HepG2 (cell line): ENCODE measurements at regions not wholly inside any gene's neighbourhood (a gene's known extent, or its start where the extent isn't known, plus 50 kb on each side); places are given as distances from the start of the nearest gene placed in this dataset.
"Not testable (repeated sequence)": the region's sequence is repeated elsewhere in the genome, so short reads cannot be mapped to it uniquely, and the experiment has no call there.

ENCODE experiments used
- ATAC-seq: fragments of 200-7000 bp; cut with Tn5 transposase; 3 replicates; pipeline ENCODE4 v1.9.1; 2020; ENCODE audit warnings: mild to moderate bottlenecking, moderate library complexity
- BruUV-seq: library from RNA; stranded (reverse); fragments of 400-500 nt; replicated peaks from 2 replicates; lab custom pipeline; 2021; lab: Mats Ljungman, UMichigan
- CTCF ChIA-PET: fragments of 300-600 bp; formaldehyde crosslinking; extraction: SDS; loops from one replicate; lab custom pipeline; 2021; ENCODE audit warnings: low total read pairs, inconsistent platforms, low intra/inter-chr PET ratio; lab: Yijun Ruan, JAX
- POLR2A ChIA-PET: fragments of 350-600 bp; sonication (Branson Sonifier 250); formaldehyde crosslinking; loops from one replicate; lab custom pipeline; 2020; ENCODE audit warnings: antibody characterized with exemption, inconsistent platforms; lab: Yijun Ruan, JAX
- DNase-seq: peaks from one replicate; pipeline ENCODE4 v3.0.0-alpha.2; 2015; ENCODE audit warnings: low spot score
- FAIRE-seq: peaks from 3 replicates; lab custom pipeline; 2011; peaks lifted over from hg19 to GRCh38; lab: Jason Lieb, UNC
- H2AFZ ChIP-seq: one replicate; pipeline ENCODE4 v1.6.1; 2011; ENCODE audit warnings: low read length, inconsistent platforms
- H3K27ac ChIP-seq: fragments of 300-600 bp; 3 replicates; pipeline ENCODE4 v1.8.0; 2011; ENCODE audit warnings: mixed run types, mild to moderate bottlenecking, mixed read lengths, low read length, inconsistent platforms; ENCODE audit not compliant: insufficient read depth; ENCODE audit errors: extremely low read length
- H3K27me3 ChIP-seq, 2 experiments: fragments of 200-600 bp in 1 of 2; 2 replicates in 1 of 2; 3 replicates in 1 of 2; pipeline versions ENCODE4 v1.6.0 to v1.8.0; 2011; ENCODE audit warnings: low read length in 2 of 2, mild to moderate bottlenecking in 2 of 2, moderate library complexity in 2 of 2, inconsistent platforms in 1 of 2; ENCODE audit not compliant: insufficient read depth in 2 of 2, control insufficient read depth in 1 of 2
- H3K36me3 ChIP-seq, 2 experiments: fragments of 200-600 bp in 1 of 2; replicated peaks in 1 of 2; 2 replicates in 1 of 2; 3 replicates in 1 of 2; pipeline versions ENCODE4 v1.5.1 to v1.8.0; 2011; ENCODE audit warnings: low read length in 2 of 2, inconsistent platforms in 1 of 2; ENCODE audit not compliant: insufficient read depth in 2 of 2, control insufficient read depth in 1 of 2
- H3K4me1 ChIP-seq: 2 replicates; pipeline ENCODE4 v1.5.1; 2012; ENCODE audit warnings: low read length, inconsistent platforms; ENCODE audit not compliant: insufficient read depth
- H3K4me2 ChIP-seq: 2 replicates; pipeline ENCODE4 v1.6.0; 2011; ENCODE audit warnings: low read depth, low read length, inconsistent platforms
- H3K4me3 ChIP-seq, 3 experiments: fragments of 200-600 bp in 1 of 3; sonication (generic), shearing (Covaris generic) in 1 of 3; replicated peaks in 1 of 3; 2 replicates each; pipeline ENCODE4 v1.5.1; 2011 to 2016; ENCODE audit warnings: low read length in 3 of 3, inconsistent platforms in 2 of 3, low read depth in 2 of 3, mild to moderate bottlenecking in 2 of 3, control low read depth in 1 of 3, mixed read lengths in 1 of 3; ENCODE audit not compliant: insufficient read depth in 1 of 3
- H3K79me2 ChIP-seq: one replicate; pipeline ENCODE4 v1.6.1; 2011; ENCODE audit warnings: low read length, inconsistent platforms; ENCODE audit not compliant: insufficient read depth
- H3K9ac ChIP-seq: 2 replicates; pipeline ENCODE4 v1.6.0; 2011; ENCODE audit warnings: mild to moderate bottlenecking, low read depth, low read length, inconsistent platforms; ENCODE audit not compliant: insufficient read depth
- H3K9me3 ChIP-seq: 2 replicates; pipeline ENCODE4 v1.5.1; 2012; ENCODE audit warnings: mild to moderate bottlenecking, low read length
- H4K20me1 ChIP-seq: 2 replicates; pipeline ENCODE4 v1.6.0; 2011; ENCODE audit warnings: inconsistent platforms, mild to moderate bottlenecking, low read length, moderate library complexity; ENCODE audit not compliant: insufficient read depth
- WGBS: methylation state at CpG from one replicate; pipeline ENCODE4 v1.1.6; 2017; ENCODE audit warnings: low lambda C conversion rate; 5-methylcytosine and 5-hydroxymethylcytosine counted together
- in situ Hi-C: cut with HindIII; loops from 2 replicates; pipeline ENCODE4 v1.10.0; 2017; ENCODE audit warnings: low pct_unique_long_range_greater_than_20kb; ENCODE audit not compliant: extremely low pct_ligation_motif_present
- intact Hi-C: fragments of 100-400 bp; cut with micrococcal nuclease; formaldehyde crosslinking; loops from one replicate; pipeline ENCODE4 v1.10.0; 2022; ENCODE audit not compliant: unreplicated experiment

DNA sequence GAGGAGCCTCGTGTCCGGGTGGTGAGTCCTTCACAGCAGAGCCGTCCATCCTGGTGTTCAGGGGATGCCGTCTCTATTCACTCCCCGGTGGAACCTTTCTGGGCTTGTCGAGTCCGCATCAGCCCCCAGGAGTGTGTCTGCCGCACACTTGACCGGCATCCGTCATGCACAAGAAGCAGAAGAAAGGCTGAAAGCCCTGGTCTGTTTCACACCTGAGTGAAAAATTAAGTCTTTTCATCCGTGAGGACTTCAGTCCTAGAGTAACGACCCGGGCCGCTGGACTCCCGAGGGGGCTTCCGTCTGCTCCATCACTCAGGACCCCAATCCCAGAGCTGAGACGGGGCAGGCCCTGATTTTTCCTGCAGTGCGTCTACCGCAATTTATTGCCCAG, 332.2 kb downstream of the ADGRD1 start:
- in situ Hi-C loops, FAIRE-seq, H3K79me2 ChIP-seq, BruUV-seq, H3K4me1 ChIP-seq, H3K27ac ChIP-seq, POLR2A ChIA-PET, intact Hi-C loops, H3K36me3 ChIP-seq, H4K20me1 ChIP-seq, H3K9me3 ChIP-seq, H3K27me3 ChIP-seq, H3K4me3 ChIP-seq, DNase-seq, H3K9ac ChIP-seq, ATAC-seq, H3K4me2 ChIP-seq, CTCF ChIA-PET, H2AFZ ChIP-seq: not testable (repeated sequence)
- WGBS = 60% methylated on average over 6 of the region's 19 CpGs

DNA sequence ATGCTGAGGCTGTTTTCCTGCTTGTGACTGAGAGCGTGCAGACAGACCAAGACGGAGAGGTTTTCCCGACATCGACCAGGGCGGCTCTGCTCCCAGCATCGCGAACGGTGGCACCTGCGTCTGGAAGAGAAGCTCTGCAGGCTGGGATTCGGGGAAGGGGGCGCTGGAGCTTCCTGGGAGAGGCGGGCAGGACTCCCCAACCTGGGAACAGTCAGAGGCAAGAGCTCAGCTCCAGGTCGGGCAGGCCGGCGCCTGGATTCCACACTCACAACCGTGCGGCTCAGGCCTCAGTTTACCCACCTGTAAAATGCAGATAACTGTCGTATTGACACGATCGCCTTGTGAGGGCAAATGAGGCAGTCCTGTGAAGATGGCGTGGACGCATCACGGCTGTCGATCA, 332.6 kb downstream of the ADGRD1 start:
- ATAC-seq, H3K27me3 ChIP-seq, in situ Hi-C loops, CTCF ChIA-PET, H4K20me1 ChIP-seq, intact Hi-C loops, H3K4me3 ChIP-seq, FAIRE-seq, H3K36me3 ChIP-seq, H3K27ac ChIP-seq, POLR2A ChIA-PET, BruUV-seq, H3K79me2 ChIP-seq, H3K4me1 ChIP-seq, H3K4me2 ChIP-seq, DNase-seq, H3K9ac ChIP-seq, H2AFZ ChIP-seq, H3K9me3 ChIP-seq: not testable (repeated sequence)
- WGBS = 20% methylated on average over 2 of the region's 24 CpGs
